H9 (cell line): ENCODE measurements at regions not wholly inside any gene's neighbourhood (a gene's known extent, or its start where the extent isn't known, plus 50 kb on each side); places are given as distances from the start of the nearest gene placed in this dataset.

Experiments used
- DNase-seq: peaks from one replicate; pipeline ENCODE4 v3.0.0-alpha.2; 2017
- H2AFZ ChIP-seq: one replicate; pipeline ENCODE4 v1.6.1; 2013; ENCODE audit warnings: mild to moderate bottlenecking, low read length, control low read depth, moderate library complexity
- H2AK5ac ChIP-seq: 2 replicates; pipeline ENCODE4 v1.6.1; 2013; ENCODE audit warnings: low read length, control low read depth, mixed read lengths; ENCODE audit not compliant: insufficient read length
- H2BK120ac ChIP-seq: one replicate; pipeline ENCODE4 v1.6.1; 2013; ENCODE audit warnings: low read depth, mild to moderate bottlenecking, low read length, control low read depth, inconsistent platforms; ENCODE audit not compliant: poor library complexity, severe bottlenecking
- H2BK12ac ChIP-seq: 2 replicates; pipeline ENCODE4 v1.6.1; 2013; ENCODE audit warnings: low read length, control low read depth, mixed read lengths, low read depth; ENCODE audit not compliant: insufficient read length
- H2BK15ac ChIP-seq: 2 replicates; pipeline ENCODE4 v1.6.1; 2013; ENCODE audit warnings: low read depth, low read length, control low read depth
- H2BK20ac ChIP-seq: one replicate; pipeline ENCODE4 v1.6.1; 2013; ENCODE audit warnings: low read depth, mild to moderate bottlenecking, low read length, control low read depth, inconsistent platforms; ENCODE audit not compliant: poor library complexity, severe bottlenecking
- H2BK5ac ChIP-seq: 2 replicates; pipeline ENCODE4 v1.6.1; 2013; ENCODE audit warnings: low read length, control low read depth, mixed read lengths; ENCODE audit not compliant: insufficient read length
- H3K14ac ChIP-seq: 2 replicates; pipeline ENCODE4 v1.6.1; 2013; ENCODE audit warnings: low read length, control low read depth; ENCODE audit not compliant: insufficient read depth
- H3K18ac ChIP-seq: 2 replicates; pipeline ENCODE4 v1.6.1; 2013; ENCODE audit warnings: low read depth, mild to moderate bottlenecking, mixed read lengths, low read length, control low read depth; ENCODE audit not compliant: insufficient read length
- H3K23ac ChIP-seq: 2 replicates; pipeline ENCODE4 v1.6.1; 2013; ENCODE audit warnings: low read length, control low read depth, mixed read lengths, low read depth; ENCODE audit not compliant: insufficient read length
- H3K23me2 ChIP-seq: 2 replicates; pipeline ENCODE4 v1.6.1; 2013; ENCODE audit warnings: low read depth, mild to moderate bottlenecking, mixed read lengths, low read length, control low read depth; ENCODE audit not compliant: insufficient read length, poor library complexity, severe bottlenecking
- H3K27ac ChIP-seq: 2 replicates; pipeline ENCODE4 v1.5.1; 2013; ENCODE audit warnings: low read length, control low read depth, mixed read lengths, low read depth; ENCODE audit not compliant: insufficient read length
- H3K27me3 ChIP-seq: 2 replicates; pipeline ENCODE4 v1.6.1; 2013; ENCODE audit warnings: low read length, control low read depth, inconsistent platforms; ENCODE audit not compliant: insufficient read depth
- H3K4ac ChIP-seq: 2 replicates; pipeline ENCODE4 v1.6.1; 2013; ENCODE audit warnings: low read depth, mild to moderate bottlenecking, control low read depth, inconsistent platforms, low read length, moderate library complexity
- H3K4me1 ChIP-seq: 2 replicates; pipeline ENCODE4 v1.6.1; 2013; ENCODE audit warnings: low read length, control low read depth, inconsistent platforms; ENCODE audit not compliant: insufficient read depth
- H3K4me2 ChIP-seq: 2 replicates; pipeline ENCODE4 v1.6.1; 2013; ENCODE audit warnings: low read length, control low read depth, mixed read lengths; ENCODE audit not compliant: insufficient read length, insufficient read depth
- H3K56ac ChIP-seq: 2 replicates; pipeline ENCODE4 v1.6.1; 2013; ENCODE audit warnings: low read depth, mild to moderate bottlenecking, mixed read lengths, low read length, control low read depth; ENCODE audit not compliant: insufficient read length
- H3K79me1 ChIP-seq: 2 replicates; pipeline ENCODE4 v1.6.1; 2013; ENCODE audit warnings: low read depth, mild to moderate bottlenecking, moderate library complexity, low read length, control low read depth, inconsistent platforms; ENCODE audit not compliant: insufficient read depth, poor library complexity, severe bottlenecking
- H3K79me2 ChIP-seq: 2 replicates; pipeline ENCODE4 v1.6.1; 2013; ENCODE audit warnings: low read length, control low read depth, inconsistent platforms; ENCODE audit not compliant: insufficient read depth
- H3K9ac ChIP-seq: 2 replicates; pipeline ENCODE4 v1.6.1; 2013; ENCODE audit warnings: low read length, control low read depth, mixed read lengths; ENCODE audit not compliant: insufficient read length; ENCODE audit errors: extremely low read depth
- H3K9me3 ChIP-seq: one replicate; pipeline ENCODE4 v1.6.1; 2013; ENCODE audit warnings: low read depth, low read length, inconsistent platforms; ENCODE audit not compliant: control insufficient read depth
- H3T11ph ChIP-seq: one replicate; pipeline ENCODE4 v1.6.1; 2013; ENCODE audit warnings: mild to moderate bottlenecking, low read length, control low read depth, inconsistent platforms
- H4K20me1 ChIP-seq: one replicate; pipeline ENCODE4 v1.6.1; 2013; ENCODE audit not compliant: control insufficient read depth, insufficient read length, insufficient read depth
- H4K5ac ChIP-seq: 2 replicates; pipeline ENCODE4 v1.6.1; 2013; ENCODE audit warnings: low read depth, mild to moderate bottlenecking, mixed read lengths, low read length, control low read depth; ENCODE audit not compliant: insufficient read length
- H4K8ac ChIP-seq: replicated peaks from 2 replicates; pipeline ENCODE4 v1.6.1; 2013; ENCODE audit warnings: low read length, control low read depth, mixed read lengths, low read depth; ENCODE audit not compliant: insufficient read length
- H4K91ac ChIP-seq: 2 replicates; pipeline ENCODE4 v1.6.1; 2013; ENCODE audit warnings: low read depth, mild to moderate bottlenecking, moderate library complexity, mixed read lengths, low read length, control low read depth; ENCODE audit not compliant: insufficient read length
- H3K27ac Mint-ChIP-seq, 3 experiments: 2 replicates in 2 of 3; 3 replicates in 1 of 3; pipeline ENCODE4 v1.8.0; 2020 to 2021; ENCODE audit warnings: mixed read lengths in 3 of 3, mild to moderate bottlenecking in 1 of 3, moderate library complexity in 1 of 3
- H3K27me3 Mint-ChIP-seq: 2 replicates; pipeline ENCODE4 v1.8.0; 2021; ENCODE audit warnings: low read depth, mild to moderate bottlenecking, moderate library complexity, mixed read lengths
- H3K36me3 Mint-ChIP-seq, 3 experiments: 2 replicates in 2 of 3; 3 replicates in 1 of 3; pipeline ENCODE4 v1.8.0; 2020 to 2021; ENCODE audit warnings: low read depth in 3 of 3, mixed read lengths in 3 of 3; ENCODE audit not compliant: insufficient read depth in 1 of 3
- H3K4me1 Mint-ChIP-seq, 2 experiments: 2 replicates each; pipeline ENCODE4 v1.8.0; 2020; ENCODE audit warnings: mixed read lengths in 2 of 2
- H3K4me3 Mint-ChIP-seq, 2 experiments: 2 replicates in 1 of 2; 3 replicates in 1 of 2; pipeline ENCODE4 v1.8.0; 2020 to 2021; ENCODE audit warnings: mild to moderate bottlenecking in 2 of 2, mixed read lengths in 2 of 2, moderate library complexity in 1 of 2
- H3K9me3 Mint-ChIP-seq, 2 experiments: 2 replicates in 1 of 2; 3 replicates in 1 of 2; pipeline ENCODE4 v1.8.0; 2020; ENCODE audit warnings: mild to moderate bottlenecking in 2 of 2, mixed read lengths in 2 of 2, moderate library complexity in 1 of 2
- WGBS: extraction: QIAGEN DNeasy Blood & Tissue Kit; methylation state at CpG from one replicate; pipeline ENCODE4 v1.1.7; 2013; ENCODE audit warnings: missing lambda C conversion rate, low lambda C conversion rate, mixed read lengths; ENCODE audit not compliant: insufficient read length; ENCODE audit errors: extremely low coverage; 5-methylcytosine and 5-hydroxymethylcytosine counted together
- TF ChIP-seq, protein P1 (sequence below): fragments of 200-600 bp; sonication (generic); conservative IDR thresholded peaks from 3 replicates; pipeline ENCODE4 v1.8.0; 2021; ENCODE audit warnings: antibody characterized with exemption, mild to moderate bottlenecking

- Histone ChIP-seq H3K4ac (no peak overlapping the region), H3K79me1 (no peaks in the 10 kb centered on the region), H3K9me3 (peaks cover 99% of the 10 kb centered on the region), H3K23ac (no peak overlapping the region), H2AK5ac (no peak overlapping the region), H2BK120ac (no peak overlapping the region), H3K4me1 (no peaks in the 10 kb centered on the region), H3K56ac (no peak overlapping the region), H4K91ac (no peak overlapping the region), H3T11ph (no peak overlapping the region), H3K9ac (no peak overlapping the region), H4K20me1 (no peaks in the 10 kb centered on the region), H2BK15ac (no peak overlapping the region), H2BK12ac (no peak overlapping the region), H2BK20ac (no peak overlapping the region), H3K18ac (no peak overlapping the region), H3K23me2 (no peaks in the 10 kb centered on the region), H3K27me3 (no peaks in the 10 kb centered on the region), H3K27ac (no peak overlapping the region), H2BK5ac (no peak overlapping the region), H2AFZ (no peak overlapping the region), H3K4me2 (no peak overlapping the region), H4K8ac (no peak overlapping the region), H4K5ac (no peak overlapping the region), H3K14ac (no peak overlapping the region), H3K79me2 (no peaks in the 10 kb centered on the region)
- no peak for DNase-seq
- peaks cover 5 to 20% (median 7%) of the 10 kb centered on the region in 3 experiments; a peak in 6 of 7 replicates for H3K36me3 Mint-ChIP-seq
- TF ChIP-seq, protein P1, sequence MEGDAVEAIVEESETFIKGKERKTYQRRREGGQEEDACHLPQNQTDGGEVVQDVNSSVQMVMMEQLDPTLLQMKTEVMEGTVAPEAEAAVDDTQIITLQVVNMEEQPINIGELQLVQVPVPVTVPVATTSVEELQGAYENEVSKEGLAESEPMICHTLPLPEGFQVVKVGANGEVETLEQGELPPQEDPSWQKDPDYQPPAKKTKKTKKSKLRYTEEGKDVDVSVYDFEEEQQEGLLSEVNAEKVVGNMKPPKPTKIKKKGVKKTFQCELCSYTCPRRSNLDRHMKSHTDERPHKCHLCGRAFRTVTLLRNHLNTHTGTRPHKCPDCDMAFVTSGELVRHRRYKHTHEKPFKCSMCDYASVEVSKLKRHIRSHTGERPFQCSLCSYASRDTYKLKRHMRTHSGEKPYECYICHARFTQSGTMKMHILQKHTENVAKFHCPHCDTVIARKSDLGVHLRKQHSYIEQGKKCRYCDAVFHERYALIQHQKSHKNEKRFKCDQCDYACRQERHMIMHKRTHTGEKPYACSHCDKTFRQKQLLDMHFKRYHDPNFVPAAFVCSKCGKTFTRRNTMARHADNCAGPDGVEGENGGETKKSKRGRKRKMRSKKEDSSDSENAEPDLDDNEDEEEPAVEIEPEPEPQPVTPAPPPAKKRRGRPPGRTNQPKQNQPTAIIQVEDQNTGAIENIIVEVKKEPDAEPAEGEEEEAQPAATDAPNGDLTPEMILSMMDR, result no peak
- no peak overlapping the region for H3K27ac Mint-ChIP-seq
- H3K4me3 Mint-ChIP-seq, result no peak overlapping the region
- no peaks in the 10 kb centered on the region for H3K4me1 Mint-ChIP-seq
- peaks cover 71 to 87% of the 10 kb centered on the region in 2 experiments for H3K9me3 Mint-ChIP-seq
- no CpG with 5 or more reads among the region's 9 CpGs for WGBS
- peaks cover 3% of the 10 kb centered on the region for H3K27me3 Mint-ChIP-seq
Measured at GRCh38 chr22:47393191-47393590, 630.7 kb downstream of the TBC1D22A start.
